GM19397 (cell line): ENCODE measurements at regions not wholly inside any gene's neighbourhood (a gene's known extent, or its start where the extent isn't known, plus 50 kb on each side); places are given as distances from the start of the nearest gene placed in this dataset.

ENCODE experiments used
- ATAC-seq: cut with Tn5 transposase; IDR thresholded peaks from one replicate; pipeline ENCODE4 v1.9.1; 2021; ENCODE audit warnings: mild to moderate bottlenecking, moderate library complexity; ENCODE audit not compliant: unreplicated experiment

DNA sequence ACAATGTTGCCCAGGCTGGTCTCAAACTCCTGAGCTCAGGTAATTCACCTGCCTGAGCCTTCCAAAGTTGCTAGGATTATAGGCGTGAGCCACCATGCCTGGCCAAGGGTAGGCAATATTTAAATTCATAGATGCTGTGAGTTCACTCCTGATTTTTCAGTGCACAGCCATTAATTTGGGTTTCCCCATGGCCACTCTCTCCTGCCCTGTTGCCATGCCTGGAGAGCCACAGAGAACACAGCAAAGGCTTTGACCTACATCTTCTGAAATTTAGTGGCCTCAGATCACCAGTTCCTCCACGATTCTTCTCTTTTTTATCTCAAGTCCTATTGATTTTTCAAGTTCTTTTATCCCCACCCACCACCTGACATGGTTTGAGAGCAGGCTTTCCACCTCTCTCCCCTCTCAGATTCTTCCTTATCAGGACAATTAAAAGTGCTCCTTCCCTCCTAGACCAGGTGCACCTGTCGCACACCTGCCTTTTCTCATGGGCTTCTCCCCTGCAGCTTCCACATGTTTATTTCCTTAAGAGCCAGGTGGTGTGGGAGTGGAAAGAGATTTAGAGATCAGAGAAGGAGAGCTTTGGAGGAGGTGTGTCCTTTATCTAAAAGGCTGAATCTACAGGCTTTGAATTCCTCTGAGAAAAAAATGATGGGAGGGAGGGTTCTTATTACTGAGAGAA, 123.8 kb downstream of the ADRA2A start:
- ATAC-seq = no peak

DNA sequence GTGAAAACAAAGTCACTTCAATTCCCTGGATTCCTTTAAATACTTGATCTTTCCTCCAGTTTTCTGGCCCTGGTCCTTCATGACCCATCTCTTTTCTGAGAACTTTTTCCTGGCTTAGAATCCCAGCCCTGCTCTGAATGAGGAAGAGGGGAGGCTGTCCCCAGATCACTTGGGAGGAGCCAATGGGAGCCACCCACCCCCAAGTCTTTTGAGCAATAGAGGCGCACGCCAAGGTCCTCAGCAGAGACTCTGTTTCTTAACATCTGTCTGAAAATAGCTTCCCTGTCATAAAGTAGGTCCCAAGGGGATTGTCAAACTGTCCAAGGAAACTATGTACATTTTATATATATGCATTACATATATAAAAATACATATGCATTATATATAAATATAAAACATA, 126.8 kb downstream of the ADRA2A start:
- no peak for ATAC-seq

DNA sequence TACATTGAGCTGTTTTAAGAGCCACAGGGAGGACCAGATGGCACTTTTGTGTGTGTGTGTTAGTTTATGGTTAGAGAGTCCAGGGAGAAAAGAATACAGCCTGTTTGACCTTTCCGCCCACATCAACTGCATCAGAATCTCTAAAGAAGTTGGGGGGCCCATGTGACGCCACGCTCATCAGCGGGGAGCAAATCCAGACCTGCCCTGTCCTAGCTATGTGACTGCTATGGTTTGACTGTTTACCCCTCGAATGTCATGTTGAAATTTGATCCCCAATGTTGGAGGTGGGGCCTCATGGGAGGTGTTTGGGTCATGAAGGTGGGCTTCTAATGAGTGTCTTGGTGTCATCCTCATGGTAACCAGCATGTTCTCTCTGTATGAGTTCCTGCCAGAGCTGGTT, 128.0 kb downstream of the ADRA2A start:
- no peak for ATAC-seq

DNA sequence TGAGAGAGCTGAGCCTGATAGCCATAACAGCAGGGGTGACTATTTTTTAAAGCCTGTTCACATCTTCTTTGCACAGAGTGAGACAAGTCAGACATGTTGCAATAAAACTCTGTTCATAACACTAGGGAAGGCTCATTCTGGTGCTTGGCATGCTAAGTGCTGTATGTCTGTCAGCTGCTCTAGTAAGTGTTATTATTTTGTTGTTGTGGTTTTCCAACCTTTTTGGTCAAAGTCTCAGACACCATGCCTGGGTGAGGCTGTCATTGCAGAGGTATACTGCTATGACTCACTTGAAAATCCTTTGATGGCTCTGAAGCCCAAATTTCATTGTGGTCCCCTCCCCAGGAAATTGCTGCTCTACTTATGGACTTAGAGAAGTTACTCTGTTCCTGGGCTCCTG, 129.7 kb downstream of the ADRA2A start:
- ATAC-seq = no peak

DNA sequence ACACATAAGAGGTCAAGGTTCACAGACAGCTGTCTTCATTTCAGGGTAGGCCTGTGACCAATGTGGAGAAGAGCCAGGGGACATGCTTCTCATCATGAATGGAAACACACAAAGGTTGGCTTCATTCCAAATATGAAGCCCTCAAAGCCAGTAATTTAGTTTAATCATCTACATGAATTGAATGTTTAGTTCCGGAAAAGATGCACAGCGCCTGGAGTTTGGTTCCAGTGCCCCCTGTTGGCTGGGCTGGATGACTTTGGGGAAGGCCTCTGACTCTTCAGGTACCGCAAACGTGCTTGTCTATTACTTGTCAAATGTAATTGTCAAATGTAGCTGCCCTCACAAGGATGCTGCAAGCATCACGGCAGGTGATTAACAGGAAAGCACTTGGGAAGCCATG, 130.7 kb downstream of the ADRA2A start:
- ATAC-seq = no peak

DNA sequence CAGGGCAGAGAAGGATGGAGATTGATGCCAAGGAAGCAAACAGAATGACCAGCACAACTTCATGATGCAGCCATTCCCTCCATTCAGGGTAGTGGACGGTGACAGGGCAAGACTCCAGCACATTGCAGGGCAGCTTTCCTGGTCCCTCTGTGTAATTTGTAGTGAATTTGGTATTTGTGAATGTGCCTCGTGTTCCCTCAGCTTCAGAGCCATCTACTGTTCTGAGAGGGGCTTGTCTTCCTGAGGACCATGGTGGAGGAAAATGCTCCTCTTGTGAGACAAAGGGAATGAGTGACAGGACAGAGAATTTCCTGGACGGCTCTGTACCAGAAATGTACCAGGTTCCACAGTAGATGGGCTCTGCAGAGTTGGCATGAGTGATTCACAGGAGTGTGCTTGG, 132.1 kb downstream of the ADRA2A start:
- ATAC-seq = no peak

DNA sequence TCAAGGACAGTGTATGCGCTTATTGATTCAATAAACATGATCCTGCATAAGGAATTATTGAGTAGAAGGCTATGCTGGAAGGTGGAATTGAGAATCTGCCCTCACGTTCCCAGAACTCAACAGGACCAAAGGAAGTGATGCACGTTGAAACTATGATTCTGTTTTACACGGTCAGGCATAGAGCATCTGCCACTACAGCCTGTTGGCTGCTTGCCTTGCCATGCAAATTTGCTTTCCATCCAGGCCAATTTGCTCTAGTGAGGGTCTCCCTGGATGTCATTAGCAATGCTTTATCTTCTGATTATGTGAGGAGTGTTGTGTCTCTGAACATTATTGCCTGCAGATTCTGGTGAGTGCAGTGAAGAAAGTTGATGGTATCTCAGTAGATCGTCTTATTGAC, 132.9 kb downstream of the ADRA2A start:
- no peak for ATAC-seq

DNA sequence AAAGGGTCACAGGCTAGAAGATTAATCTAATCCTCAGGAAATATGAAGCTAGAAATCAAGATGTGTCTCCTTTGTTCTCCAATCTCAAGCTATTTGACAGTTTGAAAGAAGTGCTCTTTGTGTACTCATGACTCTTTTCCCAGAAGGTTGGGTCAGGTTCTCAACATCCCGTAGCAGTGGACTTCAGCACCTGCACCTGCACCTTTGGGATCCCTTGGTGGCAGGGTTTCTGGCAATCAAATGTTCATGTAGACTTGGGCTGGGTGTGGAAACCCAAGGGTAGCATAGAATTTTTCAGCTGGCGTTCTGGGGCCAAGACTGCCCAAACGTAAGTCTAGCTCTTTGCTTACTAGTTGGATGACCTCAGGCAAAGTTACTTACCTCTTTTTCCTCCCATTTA, 134.4 kb downstream of the ADRA2A start:
- no peak for ATAC-seq

DNA sequence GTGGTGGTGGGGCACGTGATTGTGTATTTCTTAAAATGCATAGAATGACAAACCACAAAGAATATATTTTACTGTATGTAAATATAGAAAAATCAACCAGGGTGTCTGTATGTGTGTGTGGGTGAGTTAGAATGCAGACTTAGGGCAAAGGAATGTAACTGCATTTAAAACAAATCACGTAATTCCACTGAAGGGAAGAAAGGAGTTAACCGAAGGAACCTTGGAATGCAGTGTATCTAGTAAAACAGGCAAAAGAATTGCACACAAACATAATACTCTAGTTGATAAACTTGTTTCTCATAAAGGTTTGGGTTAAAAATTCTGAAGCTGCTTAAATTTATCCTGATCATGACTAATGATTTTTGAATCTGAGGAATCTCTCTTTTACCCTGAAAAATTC, 134.9 kb downstream of the ADRA2A start:
- ATAC-seq = no peak

DNA sequence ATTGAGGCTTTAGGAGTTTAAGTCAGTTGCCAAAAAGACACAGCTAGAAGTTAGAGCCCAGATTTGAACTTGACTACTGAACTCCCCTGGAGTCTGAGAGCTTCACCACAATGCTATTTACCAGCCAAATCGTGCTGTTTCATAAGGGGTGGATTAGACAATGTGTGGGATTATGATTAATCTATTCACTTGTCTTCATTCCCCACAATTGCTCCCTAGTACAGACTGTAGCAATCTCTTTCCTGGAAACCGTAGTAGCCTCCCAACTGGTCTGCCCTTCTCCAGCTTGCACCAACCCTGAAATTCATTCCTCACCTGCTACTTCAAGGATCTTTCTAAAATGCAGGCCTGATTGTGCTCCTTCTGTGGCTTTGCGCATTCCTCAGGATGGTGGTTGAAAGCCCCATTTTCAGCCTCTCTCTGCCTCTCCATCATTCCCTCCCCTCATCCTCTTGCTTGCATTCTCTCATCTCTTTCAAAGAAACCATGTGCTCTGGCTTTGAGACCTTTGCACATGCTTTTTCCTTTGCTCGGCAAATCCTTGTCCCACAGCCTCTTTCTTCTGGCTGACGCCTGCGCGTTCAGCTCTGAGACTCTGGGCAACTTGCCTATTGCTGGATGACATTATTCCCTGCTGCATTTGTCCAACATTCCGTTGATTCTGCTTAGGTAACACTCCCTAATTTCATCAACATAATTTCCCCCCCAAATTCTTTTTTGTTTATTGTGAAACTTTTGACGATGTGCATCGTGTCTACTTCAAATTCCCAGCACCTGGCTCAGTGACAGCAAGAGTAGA, 145.1 kb downstream of the ADRA2A start:
- ATAC-seq = no peak

DNA sequence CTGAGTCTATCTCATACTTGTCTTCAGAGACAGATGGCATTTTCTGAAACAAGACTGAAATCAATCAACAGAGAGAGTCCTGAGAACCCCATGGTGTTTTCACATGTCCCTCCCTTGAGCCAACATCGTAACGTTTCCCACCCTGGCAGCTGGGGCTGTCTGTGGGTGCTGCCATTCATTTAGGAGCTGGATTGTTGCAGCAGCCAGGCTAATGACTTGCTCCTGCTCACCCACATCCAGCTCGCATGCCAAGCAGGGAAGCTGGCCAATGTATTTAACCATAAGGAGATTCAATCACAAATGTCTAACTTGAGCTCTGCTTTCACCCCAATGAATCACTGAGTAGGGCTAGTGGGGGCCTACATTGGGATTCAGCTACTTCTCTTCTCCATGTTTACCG, 146.1 kb downstream of the ADRA2A start:
- ATAC-seq = no peak

DNA sequence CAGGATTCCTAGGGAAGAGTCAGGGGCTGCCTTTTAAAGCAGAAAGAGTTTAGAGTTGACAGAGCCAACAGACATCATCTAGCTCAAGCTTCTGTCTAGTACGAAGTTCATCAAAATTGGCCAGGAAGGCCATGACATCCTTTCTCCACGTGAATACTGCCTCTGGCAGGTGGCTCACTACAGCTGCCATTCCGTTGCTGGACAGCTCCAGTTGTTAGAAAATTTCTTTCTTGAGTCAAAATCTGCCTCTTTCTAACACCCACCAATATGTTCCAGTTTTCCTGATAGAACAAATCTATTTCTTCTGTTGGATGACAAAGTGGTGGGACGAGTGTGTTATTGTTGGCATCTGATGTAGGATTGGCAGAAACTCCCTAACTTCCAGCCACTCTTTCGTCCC, 154.9 kb downstream of the ADRA2A start:
- ATAC-seq = no peak

DNA sequence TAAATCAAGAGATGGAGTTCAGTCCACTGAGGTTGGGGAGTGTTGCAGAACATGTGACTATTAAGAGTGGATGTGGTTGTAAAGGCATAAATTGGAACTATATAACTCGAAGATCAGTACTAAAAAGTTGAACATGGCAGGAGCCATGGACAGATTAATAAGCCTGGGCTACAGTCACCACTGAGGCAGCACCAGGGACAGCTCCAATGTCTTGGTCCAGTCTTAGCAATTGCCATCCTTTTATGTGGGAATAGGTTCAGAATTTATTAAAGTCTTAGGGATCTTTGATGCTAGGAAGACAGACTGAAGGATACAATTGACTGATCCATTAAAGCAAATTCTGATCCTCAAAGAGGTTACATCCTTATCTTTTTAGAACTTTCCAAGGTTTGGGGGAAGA, 156.6 kb downstream of the ADRA2A start:
- ATAC-seq = no peak

DNA sequence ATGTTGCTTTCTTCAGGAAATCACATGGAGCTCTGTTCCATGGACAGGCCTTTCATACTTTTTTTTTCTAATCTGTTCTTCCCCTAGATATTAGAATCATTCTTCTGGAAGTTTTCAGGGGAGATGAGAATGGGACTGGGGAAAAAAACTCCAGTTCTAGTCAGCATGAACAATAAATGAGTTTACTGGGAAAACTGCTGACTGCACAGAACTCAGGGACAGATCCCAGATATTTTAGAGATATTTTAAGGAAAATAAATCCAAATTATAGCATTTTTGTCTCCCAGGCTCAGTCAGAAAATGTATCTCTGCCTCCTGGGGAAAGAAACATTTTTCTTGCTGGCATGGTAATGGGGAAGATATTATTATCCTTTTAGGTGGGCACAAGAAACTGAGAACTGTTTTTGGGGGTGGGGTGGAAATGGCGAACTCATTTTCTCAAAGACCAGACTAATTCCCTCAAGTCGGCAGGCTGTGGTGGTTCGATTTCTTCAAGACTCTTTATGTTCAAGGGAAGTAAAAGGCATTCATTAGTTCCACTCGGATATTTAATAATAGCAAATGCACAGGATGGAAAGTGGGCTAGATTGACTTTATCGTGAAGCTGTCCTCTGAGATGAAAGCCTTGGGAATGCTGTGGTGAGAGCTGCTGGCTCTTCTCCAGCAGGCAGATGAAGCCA, 157.5 kb downstream of the ADRA2A start:
- no peak for ATAC-seq

DNA sequence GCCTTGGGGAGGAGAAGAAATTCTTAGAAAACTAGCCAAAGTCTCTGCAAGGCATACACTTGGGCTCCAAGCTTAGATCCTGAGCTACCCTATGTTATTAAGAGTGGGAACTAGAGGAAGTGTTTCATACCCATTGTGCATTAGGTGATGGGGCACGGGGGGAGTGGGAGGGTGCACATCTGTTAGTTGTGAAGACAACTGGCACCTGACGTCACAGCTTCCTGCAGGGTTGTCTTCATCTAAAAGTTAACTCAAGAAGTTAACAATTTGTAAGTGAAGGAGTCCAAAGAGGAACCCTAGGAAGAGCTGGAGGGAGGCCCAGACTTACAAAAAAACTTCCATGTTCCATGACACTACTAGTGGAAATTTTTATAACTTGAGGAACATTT, 158.1 kb downstream of the ADRA2A start:
- ATAC-seq = no peak

DNA sequence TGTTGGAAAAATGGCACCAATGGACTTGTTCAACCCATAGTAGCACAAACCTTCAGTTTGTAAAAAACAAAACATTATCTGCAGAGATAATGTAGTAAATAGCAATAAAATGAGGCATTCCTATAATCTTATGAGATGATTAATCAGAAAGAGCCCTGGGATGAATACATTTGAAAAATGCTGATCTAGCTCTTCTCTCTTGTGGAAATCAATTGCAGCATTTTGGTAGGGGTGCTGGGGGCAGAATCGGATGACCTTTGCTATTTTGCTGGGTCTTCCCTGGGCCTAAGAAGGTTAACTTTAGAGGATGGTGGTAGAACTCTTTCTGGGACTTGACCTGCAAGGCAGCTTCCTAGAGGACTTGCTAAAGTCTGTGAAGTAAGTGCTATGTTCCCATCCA, 163.5 kb downstream of the ADRA2A start:
- no peak for ATAC-seq

DNA sequence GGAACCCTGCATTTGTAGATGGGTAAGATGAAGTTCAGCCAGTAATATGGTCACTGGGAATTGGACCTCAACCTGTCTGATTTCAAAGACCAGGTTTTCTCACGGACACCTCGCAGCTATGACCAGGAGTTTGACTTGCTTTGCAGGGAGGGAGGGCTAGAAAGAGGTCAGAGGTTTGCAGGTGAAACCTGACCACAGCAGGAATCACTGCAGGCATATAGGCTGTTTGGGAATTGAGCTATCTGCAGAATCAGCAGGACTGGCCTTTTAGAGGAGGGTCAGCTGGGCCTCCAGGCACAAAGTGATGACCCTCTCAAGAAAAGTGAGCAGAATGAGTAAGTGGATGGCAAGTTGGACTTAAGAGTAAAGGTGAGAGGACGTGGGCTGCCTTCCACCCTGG, 166.3 kb downstream of the ADRA2A start:
- no peak for ATAC-seq

DNA sequence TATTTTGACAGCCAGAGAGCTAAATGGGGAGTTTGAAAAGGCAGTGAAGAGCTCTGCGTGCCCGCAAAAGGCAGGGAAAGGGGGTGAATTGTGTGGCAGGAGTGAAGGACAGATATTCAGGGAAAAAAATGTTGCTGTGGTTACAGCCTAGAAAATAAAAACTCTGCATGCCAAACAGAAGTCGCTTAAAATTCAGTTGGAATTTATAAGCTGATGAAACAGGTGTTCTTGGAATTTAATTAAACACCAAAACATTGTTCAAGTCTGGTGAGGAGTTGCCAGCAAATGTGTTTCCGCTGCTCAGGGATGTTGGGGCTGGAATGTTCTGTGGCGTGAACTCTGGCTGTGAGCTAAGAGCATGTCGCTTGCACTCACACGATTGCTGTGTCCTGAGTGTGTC, 169.3 kb downstream of the ADRA2A start:
- no peak for ATAC-seq

DNA sequence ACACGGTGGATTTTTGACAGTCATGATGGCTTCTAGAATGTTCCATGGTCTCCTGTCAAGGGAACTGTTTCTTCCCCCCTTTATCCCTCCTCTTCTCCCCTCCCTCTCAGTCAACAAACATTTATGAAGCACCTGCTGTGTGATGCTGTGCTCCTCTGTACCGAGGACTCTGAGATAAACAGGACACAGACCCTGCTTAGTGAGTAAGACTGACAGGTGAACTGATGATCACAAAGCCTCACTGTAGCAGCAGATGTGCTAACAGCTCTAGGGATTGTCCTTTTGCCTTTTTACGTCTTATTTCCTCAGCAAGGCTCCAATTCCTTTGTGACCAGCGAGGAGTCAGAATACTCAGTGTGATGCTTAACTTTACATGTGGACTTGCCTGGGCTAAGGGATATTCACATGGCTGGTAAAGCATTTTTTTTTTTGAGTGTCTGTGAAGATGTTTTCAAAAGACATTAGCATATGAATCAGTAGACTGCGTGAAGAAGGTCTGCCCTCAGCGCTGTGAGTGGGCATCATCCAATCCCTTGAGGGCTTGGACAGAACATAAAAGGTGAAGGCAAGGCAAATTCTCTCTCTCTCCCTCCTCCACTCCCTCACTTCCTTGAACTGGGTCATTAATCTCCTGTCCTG, 170.1 kb downstream of the ADRA2A start:
- no peak for ATAC-seq

DNA sequence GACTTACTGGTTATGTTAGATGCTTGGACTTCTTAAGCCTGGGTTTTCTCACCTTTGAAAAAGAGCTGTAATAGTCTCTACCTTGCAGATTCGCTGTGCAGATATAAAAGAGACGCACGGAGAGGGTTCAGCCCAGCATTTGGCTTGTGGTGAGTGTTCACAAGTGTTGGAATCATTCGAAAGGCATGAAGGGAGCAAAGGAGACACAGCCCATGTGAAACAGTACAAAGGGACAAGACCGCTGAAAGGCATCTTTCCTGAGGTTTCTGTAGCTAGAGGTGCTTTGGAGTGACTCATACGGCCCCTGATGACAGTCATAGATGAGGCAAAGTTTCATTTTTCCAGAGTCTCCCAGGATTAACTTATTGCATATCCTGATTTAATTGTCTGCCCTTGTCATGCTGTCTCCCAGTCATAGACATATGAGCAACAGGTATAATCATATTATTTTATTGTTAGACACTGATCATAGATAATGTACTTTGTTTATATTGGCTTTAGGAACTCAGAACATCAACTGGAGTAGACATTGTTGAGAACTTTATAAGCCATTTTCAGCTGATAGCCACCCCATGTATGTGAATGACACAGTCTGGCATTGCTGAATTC, 171.1 kb downstream of the ADRA2A start:
- no peak for ATAC-seq

DNA sequence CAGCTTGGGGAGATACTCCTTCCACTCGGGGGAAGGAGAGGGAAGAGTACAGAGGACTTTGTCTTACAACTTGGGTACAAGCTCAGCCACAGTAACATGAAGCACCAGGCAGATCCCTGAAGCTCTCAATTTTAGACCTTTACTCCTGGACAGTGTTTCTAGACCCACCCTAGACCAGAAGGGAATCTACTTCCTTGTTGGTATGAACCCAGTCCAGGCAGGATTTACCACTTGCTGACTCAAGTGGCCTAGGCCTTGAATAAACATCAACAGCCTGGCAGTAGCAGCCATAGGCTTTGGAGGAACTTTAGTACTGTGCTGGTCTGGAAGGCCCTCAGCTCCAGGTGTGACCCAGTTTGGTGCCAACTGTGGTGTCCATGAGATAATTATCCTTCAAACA, 173.1 kb downstream of the ADRA2A start:
- ATAC-seq = no peak
